ENCODE measurements at regions not wholly inside any gene's neighbourhood (a gene's known extent, or its start where the extent isn't known, plus 50 kb on each side); places are given as distances from the start of the nearest gene placed in this dataset.

DNA sequence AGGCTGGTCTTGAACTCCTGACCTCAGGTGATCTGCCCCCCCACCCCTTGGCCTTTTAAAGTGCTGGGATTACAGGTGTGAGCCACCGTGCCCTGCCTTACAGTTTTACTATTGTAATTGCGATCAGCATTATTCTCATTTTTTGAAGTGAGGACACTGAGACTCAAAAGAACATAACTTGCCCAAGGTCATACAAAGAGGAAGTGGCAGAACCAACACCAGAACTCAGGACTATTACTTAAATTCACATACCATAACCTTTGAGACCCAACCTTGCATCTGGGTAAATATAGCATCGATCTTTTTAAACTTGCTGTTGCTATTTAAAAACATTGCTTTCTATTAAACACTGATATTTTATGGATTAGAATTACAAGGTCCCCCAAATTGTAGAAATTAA is 54.2 kb downstream of the FOXI1 start:
- Histone ChIP-seq H3K27ac (no peak overlapping the region), H3K9me3 (no peaks in the 10 kb centered on the region), H3K4me3 (no peak overlapping the region), H3K36me3 (no peaks in the 10 kb centered on the region), H3K4me1 (no peaks in the 10 kb centered on the region), H3K27me3 (no peaks in the 10 kb centered on the region)
- TF ChIP-seq POLR2AphosphoS5 (IDR thresholded peaks at IDR 0.05) (no peak), CTCF (IDR thresholded peaks at IDR 0.05) (no peak)
- DNase-seq = no peak
- ATAC-seq (ENCODE audit: low FRiP score in 2 of 2) = no peak
- WGBS, 2 donors = 92 to 94% methylated on average over 3 of the region's 3 CpGs

DNA sequence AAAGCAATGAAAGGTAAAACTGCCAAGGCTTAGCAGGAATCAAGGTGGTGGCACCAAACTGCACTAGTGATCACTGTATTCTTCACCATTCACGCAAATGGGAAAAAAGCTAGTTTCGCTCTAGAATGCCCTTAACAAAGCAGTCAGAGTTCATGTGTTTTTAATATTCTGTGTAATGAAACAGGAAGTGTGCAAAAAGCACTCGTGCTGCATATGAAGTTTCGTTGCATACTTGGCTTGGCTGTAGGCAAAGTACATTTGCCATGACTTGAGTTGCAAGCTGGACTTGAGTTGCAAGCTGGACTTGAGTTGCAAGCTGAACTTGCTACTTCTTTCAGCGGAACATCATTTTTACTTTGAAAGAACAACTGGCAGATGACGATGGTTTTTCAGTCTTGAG is 55.4 kb downstream of the FOXI1 start:
- DNase-seq = no peak
- no peaks in the 10 kb centered on the region for H3K4me1 ChIP-seq
- no peak overlapping the region for H3K4me3 ChIP-seq
- WGBS, 2 donors = 85 to 89% methylated on average over 6 of the region's 6 CpGs
- H3K27me3 ChIP-seq = no peaks in the 10 kb centered on the region
- no peaks in the 10 kb centered on the region for H3K36me3 ChIP-seq
- TF ChIP-seq POLR2AphosphoS5 (IDR thresholded peaks at IDR 0.05) = no peak
- no peak for TF ChIP-seq CTCF (IDR thresholded peaks at IDR 0.05)
- no peak for ATAC-seq (ENCODE audit: low FRiP score in 2 of 2)
- no peak overlapping the region for H3K27ac ChIP-seq
- H3K9me3 ChIP-seq = no peaks in the 10 kb centered on the region

DNA sequence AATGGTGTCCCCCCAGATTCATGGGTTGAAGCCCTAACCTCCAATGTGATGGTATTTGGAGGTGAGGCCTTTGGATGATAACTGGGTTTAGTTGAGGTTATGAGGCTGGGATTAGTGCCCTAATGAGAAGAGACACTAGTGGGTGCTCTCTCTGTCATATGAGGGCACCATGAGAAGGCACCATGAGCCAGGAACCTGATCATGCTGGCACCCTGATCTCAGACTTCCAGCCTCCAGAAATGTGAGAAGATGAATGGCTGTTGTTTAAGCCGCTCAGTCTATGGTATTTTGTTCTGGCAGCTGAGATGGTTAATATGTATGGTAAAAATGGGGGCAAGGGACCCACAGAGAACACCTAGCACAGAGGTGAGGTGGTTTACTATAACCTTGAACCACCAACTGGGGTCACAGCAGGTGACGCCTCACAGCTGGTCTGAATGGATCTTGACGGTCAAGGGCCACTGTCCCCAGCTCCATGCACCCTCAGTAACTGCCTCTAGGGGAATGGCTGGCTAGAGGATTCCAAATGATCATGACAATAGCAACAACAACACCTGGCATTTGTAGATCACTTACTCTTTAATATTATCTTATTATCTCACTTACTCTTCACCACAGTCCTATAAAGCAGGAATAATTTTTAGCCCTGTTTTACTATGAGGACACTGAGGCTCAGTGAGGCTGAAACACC is 57.1 kb downstream of the FOXI1 start:
- Histone ChIP-seq H3K27ac (no peak overlapping the region), H3K9me3 (no peaks in the 10 kb centered on the region), H3K36me3 (no peaks in the 10 kb centered on the region), H3K4me1 (no peaks in the 10 kb centered on the region), H3K27me3 (no peaks in the 10 kb centered on the region), H3K4me3 (no peak overlapping the region)
- ATAC-seq (ENCODE audit: low FRiP score in 2 of 2) = no peak
- no peak for DNase-seq
- WGBS, 2 donors = 71 to 100% methylated on average over 2 to 3 of the region's 3 CpGs
- TF ChIP-seq CTCF (IDR thresholded peaks at IDR 0.05) = no peak
- no peak for TF ChIP-seq POLR2A (IDR thresholded peaks at IDR 0.05)
- no peak for TF ChIP-seq POLR2AphosphoS5 (IDR thresholded peaks at IDR 0.05)
- no peak for TF ChIP-seq EP300 (IDR thresholded peaks at IDR 0.05)

DNA sequence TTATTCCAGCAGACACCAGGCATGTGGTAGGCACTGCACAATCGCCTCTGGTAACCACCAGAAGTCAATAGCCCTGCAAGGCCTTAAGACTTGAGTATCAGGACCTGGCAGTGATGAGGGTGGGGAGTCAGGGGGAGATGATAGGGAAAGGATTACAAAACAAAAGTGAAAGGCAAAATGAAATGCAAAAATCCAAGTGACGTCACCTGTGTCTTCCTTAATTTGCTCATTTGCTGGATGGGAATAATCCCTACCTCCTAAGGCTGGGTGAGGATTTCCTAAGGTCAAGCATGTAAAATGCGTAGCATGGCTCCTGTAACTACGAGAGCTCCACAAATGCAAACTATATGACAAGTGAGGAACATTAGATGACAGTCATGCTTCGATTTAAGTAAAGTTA is 58.4 kb downstream of the FOXI1 start:
- Histone ChIP-seq H3K4me1 (no peaks in the 10 kb centered on the region), H3K27me3 (no peaks in the 10 kb centered on the region), H3K4me3 (no peak overlapping the region), H3K36me3 (no peaks in the 10 kb centered on the region), H3K27ac (no peak overlapping the region), H3K9me3 (no peaks in the 10 kb centered on the region)
- ATAC-seq (ENCODE audit: low FRiP score in 2 of 2) (no peak), DNase-seq (no peak)
- 71 to 79% methylated on average over 5 of the region's 5 CpGs for WGBS, 2 donors
- no peak for TF ChIP-seq CTCF (IDR thresholded peaks at IDR 0.05)
- TF ChIP-seq POLR2A (IDR thresholded peaks at IDR 0.05) = no peak
- TF ChIP-seq POLR2AphosphoS5 (IDR thresholded peaks at IDR 0.05) = no peak
- no peak for TF ChIP-seq EP300 (IDR thresholded peaks at IDR 0.05)

DNA sequence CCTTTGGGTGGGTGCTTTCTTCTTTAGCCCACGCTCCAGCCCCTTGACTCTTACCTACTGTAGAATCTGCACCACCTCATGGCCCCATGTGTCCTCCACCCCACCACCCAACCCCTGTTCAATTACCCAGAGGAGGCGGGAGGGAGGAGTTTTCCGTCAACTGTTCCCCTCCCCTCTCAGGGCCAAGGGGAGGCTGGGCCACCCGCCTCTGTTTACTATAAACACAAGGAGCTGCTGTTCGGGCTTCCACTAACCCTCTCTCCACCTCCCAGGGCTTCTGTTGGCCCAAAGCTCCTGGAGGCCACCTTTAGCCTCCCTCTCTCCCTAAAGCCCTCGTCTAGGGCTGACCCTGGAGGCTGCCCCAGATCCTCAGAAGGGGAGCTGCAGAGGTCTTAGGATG is 59.2 kb downstream of the FOXI1 start:
- Histone ChIP-seq H3K36me3 (no peaks in the 10 kb centered on the region), H3K9me3 (no peaks in the 10 kb centered on the region), H3K27ac (no peak overlapping the region), H3K4me3 (no peak overlapping the region), H3K4me1 (no peaks in the 10 kb centered on the region), H3K27me3 (no peaks in the 10 kb centered on the region)
- 90 to 93% methylated on average over 6 of the region's 6 CpGs for WGBS, 2 donors
- DNase-seq (no peak), ATAC-seq (ENCODE audit: low FRiP score in 2 of 2) (no peak)
- TF ChIP-seq EP300 (IDR thresholded peaks at IDR 0.05) (no peak), CTCF (IDR thresholded peaks at IDR 0.05) (no peak), POLR2A (IDR thresholded peaks at IDR 0.05) (no peak), POLR2AphosphoS5 (IDR thresholded peaks at IDR 0.05) (no peak)
